ENCODE measurements at regions not wholly inside any gene's neighbourhood (a gene's known extent, or its start where the extent isn't known, plus 50 kb on each side); places are given as distances from the start of the nearest gene placed in this dataset.
"Not testable (repeated sequence)": the region's sequence is repeated elsewhere in the genome, so short reads cannot be mapped to it uniquely, and the experiment has no call there.

DNA sequence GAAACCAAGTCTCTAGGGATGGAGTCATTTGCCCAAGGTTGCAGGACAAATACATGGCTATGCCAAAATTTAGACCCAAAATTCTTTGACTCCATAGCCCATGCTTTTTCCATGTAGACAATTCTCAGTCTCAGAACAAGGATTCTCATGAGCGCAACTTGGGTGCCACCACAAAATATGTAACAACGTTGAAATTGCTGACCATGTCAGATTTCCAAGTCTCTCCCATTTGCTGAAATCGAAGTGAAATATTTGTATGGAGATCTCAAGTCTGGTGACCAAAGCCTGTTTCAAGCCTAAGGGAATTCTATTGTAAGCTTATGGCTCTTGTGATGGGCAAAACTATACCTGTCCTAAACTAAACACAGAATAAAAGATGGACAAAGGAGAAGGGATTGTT, 333.5 kb downstream of the AEBP2 start:
- Mint-ChIP-seq H3K36me3 (ENCODE audit: low read depth) (no peaks in the 10 kb centered on the region), H3K9me3 (no peaks in the 10 kb centered on the region), H3K27ac (no peak overlapping the region), H3K27me3 (no peaks in the 10 kb centered on the region), H3K4me1 (peaks cover 2% of the 10 kb centered on the region), H3K4me3 (no peak overlapping the region)
- ATAC-seq (no peak), DNase-seq (no peak)

DNA sequence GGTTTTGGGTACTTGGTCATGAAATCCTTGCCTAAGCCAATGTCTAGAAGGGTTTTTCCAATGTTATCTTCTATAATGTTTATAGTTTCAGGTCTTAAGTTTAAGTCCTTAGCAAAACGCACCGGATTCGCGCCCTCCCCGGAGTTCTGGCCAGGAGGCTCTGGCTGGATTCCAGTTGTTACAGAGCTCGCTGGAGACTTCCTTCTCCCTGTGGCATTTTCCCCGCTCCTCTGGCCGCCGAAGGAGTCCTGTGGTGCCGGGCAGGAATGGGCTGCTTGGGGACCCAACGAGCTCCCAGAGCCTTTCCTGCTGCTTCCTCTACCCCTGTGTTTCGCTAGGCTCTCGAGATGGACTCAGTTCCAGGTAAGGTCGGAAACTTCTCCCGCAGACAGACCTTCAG, 335.9 kb downstream of the AEBP2 start:
- ATAC-seq = no peak
- H3K27ac Mint-ChIP-seq = no peak overlapping the region
- H3K9me3 Mint-ChIP-seq = no peaks in the 10 kb centered on the region
- H3K4me1 Mint-ChIP-seq = peaks cover 2% of the 10 kb centered on the region
- H3K27me3 Mint-ChIP-seq = no peaks in the 10 kb centered on the region
- no peak for DNase-seq
- H3K36me3 Mint-ChIP-seq (ENCODE audit: low read depth) = no peaks in the 10 kb centered on the region
- H3K4me3 Mint-ChIP-seq = no peak overlapping the region

GRCh38 chr12:19775976-19776375, 336.7 kb downstream of the AEBP2 start:
- not testable (repeated sequence) for H3K36me3 Mint-ChIP-seq (ENCODE audit: low read depth); H3K27me3 Mint-ChIP-seq; H3K4me1 Mint-ChIP-seq; H3K4me3 Mint-ChIP-seq; H3K27ac Mint-ChIP-seq; H3K9me3 Mint-ChIP-seq; ATAC-seq; DNase-seq

- Mint-ChIP-seq H3K4me3 (no peak overlapping the region), H3K27ac (no peak overlapping the region), H3K36me3 (ENCODE audit: low read depth) (no peaks in the 10 kb centered on the region), H3K9me3 (peaks cover 4% of the 10 kb centered on the region), H3K27me3 (no peaks in the 10 kb centered on the region), H3K4me1 (peaks cover 2% of the 10 kb centered on the region)
- ATAC-seq = no peak
- no peak for DNase-seq
Measured at GRCh38 chr12:19778172-19778571, 338.9 kb downstream of the AEBP2 start.

- Mint-ChIP-seq H3K4me1 (peaks cover 2% of the 10 kb centered on the region), H3K27ac (no peak overlapping the region), H3K36me3 (ENCODE audit: low read depth) (no peaks in the 10 kb centered on the region), H3K4me3 (no peak overlapping the region), H3K9me3 (peaks cover 4% of the 10 kb centered on the region), H3K27me3 (no peaks in the 10 kb centered on the region)
- DNase-seq = no peak
- ATAC-seq = no peak
Measured at GRCh38 chr12:19778797-19779196, 339.5 kb downstream of the AEBP2 start.

- Mint-ChIP-seq H3K36me3 (ENCODE audit: low read depth) (no peaks in the 10 kb centered on the region), H3K27me3 (no peaks in the 10 kb centered on the region), H3K9me3 (peaks cover 4% of the 10 kb centered on the region), H3K4me3 (no peak overlapping the region), H3K4me1 (peaks cover 2% of the 10 kb centered on the region), H3K27ac (no peak overlapping the region)
- no peak for ATAC-seq
- DNase-seq = no peak
Measured at GRCh38 chr12:19779395-19780056, 340.2 kb downstream of the AEBP2 start.

DNA sequence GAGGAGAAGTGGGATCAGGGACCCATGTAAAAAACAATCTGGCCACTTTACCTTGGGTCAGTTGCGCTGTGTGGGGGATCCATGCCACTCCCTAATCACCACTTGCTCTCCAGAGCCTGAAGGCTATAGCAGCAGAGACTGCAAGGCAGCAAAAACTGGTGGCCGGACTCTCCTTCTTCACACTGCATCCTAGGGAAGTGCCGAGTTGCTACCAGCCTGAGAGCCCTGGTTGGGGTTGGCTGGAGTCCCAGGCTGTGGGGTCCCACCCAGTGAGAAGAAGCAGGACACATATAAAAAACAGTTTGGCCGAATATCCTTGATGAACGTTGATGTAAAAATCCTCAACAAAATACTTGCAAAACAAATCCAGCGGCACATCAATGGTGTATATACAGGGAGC, 341.2 kb downstream of the AEBP2 start:
- Mint-ChIP-seq H3K27ac (no peak overlapping the region), H3K36me3 (ENCODE audit: low read depth) (no peaks in the 10 kb centered on the region), H3K27me3 (no peaks in the 10 kb centered on the region), H3K4me3 (no peak overlapping the region), H3K9me3 (peaks cover 4% of the 10 kb centered on the region), H3K4me1 (peaks cover 2% of the 10 kb centered on the region)
- ATAC-seq (no peak), DNase-seq (no peak)

DNA sequence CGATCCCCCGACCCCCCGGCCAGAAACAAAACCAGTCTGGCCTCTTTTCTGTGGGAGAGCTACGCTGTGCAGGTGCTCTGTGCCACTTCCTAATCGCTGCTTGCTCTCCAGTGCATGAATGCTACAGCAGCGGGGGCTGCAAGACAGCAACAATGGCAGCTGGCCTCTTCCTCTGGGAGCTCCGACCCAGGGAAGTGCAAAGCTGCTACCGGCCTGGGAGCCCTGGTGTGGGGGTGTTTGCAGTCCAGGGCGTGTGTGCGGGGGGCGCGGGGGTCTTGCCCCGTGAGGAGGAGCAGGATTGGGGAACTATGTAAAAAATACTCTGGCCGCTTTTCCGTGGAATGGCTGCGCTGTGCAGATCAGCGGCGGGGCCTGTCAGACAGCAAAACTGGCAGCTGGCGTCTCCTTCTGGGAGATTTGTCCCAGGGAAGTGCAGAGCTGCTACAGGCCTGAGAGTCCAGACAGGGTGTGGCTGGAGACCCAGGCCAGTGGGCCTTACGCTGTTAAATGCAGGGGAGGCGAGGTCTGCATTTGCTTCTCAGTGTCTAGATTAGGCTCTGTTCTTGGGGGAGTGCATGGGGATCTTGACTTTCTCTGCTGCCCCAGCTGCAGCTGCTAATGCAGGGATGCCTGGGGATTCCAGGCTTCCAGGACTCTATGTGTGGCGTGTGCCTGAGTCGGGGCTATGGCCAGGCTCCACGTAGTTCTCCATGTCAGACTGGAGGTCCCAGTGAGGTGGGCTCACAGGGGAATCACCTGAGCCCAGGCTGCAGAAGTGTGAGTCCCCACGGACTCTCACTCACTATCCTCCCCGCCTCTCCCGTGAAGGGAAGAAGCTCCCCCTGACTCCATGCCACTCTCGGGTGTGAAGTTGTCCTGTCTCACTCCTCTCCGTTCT, 344.5 kb downstream of the AEBP2 start:
- ATAC-seq (no peak), DNase-seq (no peak)
- Mint-ChIP-seq H3K4me1 (peaks cover 2% of the 10 kb centered on the region), H3K36me3 (ENCODE audit: low read depth) (no peaks in the 10 kb centered on the region), H3K27ac (no peak overlapping the region), H3K27me3 (no peaks in the 10 kb centered on the region), H3K4me3 (no peak overlapping the region), H3K9me3 (peaks cover 22% of the 10 kb centered on the region)

DNA sequence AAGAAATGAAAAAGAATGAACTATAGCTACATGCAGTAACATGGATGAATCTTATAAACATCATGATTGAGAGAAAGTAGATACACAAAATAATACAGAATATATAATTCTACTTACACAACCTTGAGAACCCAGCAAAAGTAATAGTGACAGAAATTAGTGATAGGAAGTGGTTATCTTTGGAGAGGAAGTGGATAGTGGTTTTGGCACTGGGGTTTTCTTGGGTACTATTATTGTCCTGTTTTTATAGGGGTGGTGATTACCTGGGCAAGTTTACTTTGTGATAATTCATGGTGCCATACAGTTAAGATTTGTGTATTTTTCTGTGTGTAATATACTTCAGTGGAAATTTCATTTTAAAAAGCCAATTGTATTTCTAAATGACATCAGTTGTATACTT, 352.7 kb downstream of the AEBP2 start:
- no peak overlapping the region for H3K4me3 Mint-ChIP-seq
- peak; percentile 28 for ATAC-seq

GRCh38 chr12:19794116-19794515, 354.8 kb downstream of the AEBP2 start:
- peaks cover 4% of the 10 kb centered on the region for H3K9me3 Mint-ChIP-seq
- DNase-seq (no peak), ATAC-seq (no peak)
- peaks cover 38% of the 10 kb centered on the region for H3K4me1 Mint-ChIP-seq
- no peak overlapping the region for H3K4me3 Mint-ChIP-seq
- no peaks in the 10 kb centered on the region for H3K36me3 Mint-ChIP-seq (ENCODE audit: low read depth)
- no peaks in the 10 kb centered on the region for H3K27me3 Mint-ChIP-seq
- peak overlapping the region; percentile 62 for H3K27ac Mint-ChIP-seq

More for the DNA sequence above, 352.7 kb downstream of the AEBP2 start:
- H3K36me3 Mint-ChIP-seq (ENCODE audit: low read depth) = no peaks in the 10 kb centered on the region
- DNase-seq = no peak
- H3K4me1 Mint-ChIP-seq = peaks cover 34% of the 10 kb centered on the region
- H3K27me3 Mint-ChIP-seq = no peaks in the 10 kb centered on the region
- peaks cover 12% of the 10 kb centered on the region for H3K9me3 Mint-ChIP-seq
- peak overlapping the region; percentile 37 for H3K27ac Mint-ChIP-seq

- DNase-seq (no peak), ATAC-seq (no peak)
- Mint-ChIP-seq H3K27me3 (peaks cover 1% of the 10 kb centered on the region), H3K36me3 (ENCODE audit: low read depth) (no peaks in the 10 kb centered on the region), H3K4me1 (peaks cover 48% of the 10 kb centered on the region), H3K4me3 (no peak overlapping the region), H3K27ac (peak overlapping the region; percentile 92), H3K9me3 (peaks cover 7% of the 10 kb centered on the region)
Measured at GRCh38 chr12:19799216-19799615, 359.9 kb downstream of the AEBP2 start.

- Mint-ChIP-seq H3K4me1 (peaks cover 47% of the 10 kb centered on the region), H3K27ac (peak overlapping the region; percentile 92), H3K27me3 (peaks cover 1% of the 10 kb centered on the region), H3K4me3 (no peak overlapping the region), H3K9me3 (peaks cover 7% of the 10 kb centered on the region), H3K36me3 (ENCODE audit: low read depth) (no peaks in the 10 kb centered on the region)
- ATAC-seq (no peak), DNase-seq (no peak)
Measured at GRCh38 chr12:19799895-19800602, 360.8 kb downstream of the AEBP2 start.

GRCh38 chr12:19800884-19801283, 361.6 kb downstream of the AEBP2 start:
- peak; percentile 93 for ATAC-seq
- peaks cover 7% of the 10 kb centered on the region for H3K9me3 Mint-ChIP-seq

GRCh38 chr12:19801941-19802340, 362.6 kb downstream of the AEBP2 start:
- Mint-ChIP-seq H3K4me1 (peaks cover 45% of the 10 kb centered on the region), H3K36me3 (ENCODE audit: low read depth) (no peaks in the 10 kb centered on the region), H3K27ac (peak overlapping the region; percentile 92), H3K4me3 (peak overlapping the region; percentile 14), H3K27me3 (peaks cover 1% of the 10 kb centered on the region), H3K9me3 (peaks cover 7% of the 10 kb centered on the region)
- no peak for DNase-seq
- ATAC-seq = peak; percentile 13

More at GRCh38 chr12:19800884-19801283, 361.6 kb downstream of the AEBP2 start:
- H3K27ac Mint-ChIP-seq = peak overlapping the region; percentile 92
- peaks cover 45% of the 10 kb centered on the region for H3K4me1 Mint-ChIP-seq
- DNase-seq = no peak
- no peaks in the 10 kb centered on the region for H3K36me3 Mint-ChIP-seq (ENCODE audit: low read depth)
- H3K27me3 Mint-ChIP-seq = peaks cover 1% of the 10 kb centered on the region
- H3K4me3 Mint-ChIP-seq = peak overlapping the region; percentile 24
